PC-9 (cell line): ENCODE measurements at regions not wholly inside any gene's neighbourhood (a gene's known extent, or its start where the extent isn't known, plus 50 kb on each side); places are given as distances from the start of the nearest gene placed in this dataset.

Source experiments
- CTCF ChIP-seq: fragments of 200-600 bp; sonication (generic); conservative IDR thresholded peaks from 2 replicates; pipeline ENCODE4 v1.6.1; 2017; ENCODE audit warnings: mixed run types, antibody characterized with exemption, mild to moderate bottlenecking, moderate library complexity
- EZH2 ChIP-seq: fragments of 200-600 bp; sonication (generic); IDR thresholded peaks from 2 replicates; pipeline ENCODE4 v1.8.0; 2017; ENCODE audit warnings: antibody characterized with exemption, low read depth

DNA sequence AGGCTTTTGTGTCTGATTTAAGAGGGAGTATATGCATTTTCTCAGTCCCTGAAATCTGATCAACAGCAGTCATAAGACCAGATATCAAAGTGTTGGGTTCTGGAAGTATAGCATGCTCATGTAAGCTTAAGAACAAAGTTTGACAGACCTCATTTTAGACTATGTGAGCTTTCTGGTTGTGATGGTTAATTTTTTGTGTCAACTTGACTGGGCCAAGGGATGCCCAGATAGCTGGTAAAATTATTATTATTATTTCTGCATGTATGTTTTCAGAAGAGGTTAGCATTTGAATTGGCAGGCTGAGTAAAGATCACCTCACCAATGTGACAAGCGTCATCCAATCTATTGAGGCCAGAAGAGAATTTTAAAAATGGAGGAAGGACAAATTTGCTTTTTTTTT, 63.5 kb upstream of the FRMD4A start:
- TF ChIP-seq CTCF (no peak), EZH2 (no peak)
